ENCODE measurements at regions not wholly inside any gene's neighbourhood (a gene's known extent, or its start where the extent isn't known, plus 50 kb on each side); places are given as distances from the start of the nearest gene placed in this dataset.

GRCh38 chr1:239593527-239593926 lies 207.2 kb downstream of the CHRM3 start:
- Histone ChIP-seq H3K27me3 (no peaks in the 10 kb centered on the region), H3K4me1 (no peaks in the 10 kb centered on the region), H3K27ac (no peak overlapping the region), H3K9me3 (no peaks in the 10 kb centered on the region), H3K36me3 (no peaks in the 10 kb centered on the region), H3K4me3 (no peak overlapping the region)
- TF ChIP-seq CTCF (IDR thresholded peaks at IDR 0.05), result no peak
- ATAC-seq (no peak), DNase-seq (no peak)
- intact Hi-C loops (cut with DNase I), result no loop called here

GRCh38 chr1:239600588-239600987 lies 214.2 kb downstream of the CHRM3 start:
- Histone ChIP-seq H3K27me3 (no peaks in the 10 kb centered on the region), H3K9me3 (no peaks in the 10 kb centered on the region), H3K4me3 (no peak overlapping the region), H3K27ac (no peak overlapping the region), H3K4me1 (no peaks in the 10 kb centered on the region), H3K36me3 (no peaks in the 10 kb centered on the region)
- ATAC-seq (no peak), DNase-seq (no peak)
- intact Hi-C loops (cut with DNase I), result no loop called here
- no peak for TF ChIP-seq CTCF (IDR thresholded peaks at IDR 0.05)

- Histone ChIP-seq H3K27ac (no peak overlapping the region), H3K36me3 (no peaks in the 10 kb centered on the region), H3K27me3 (no peaks in the 10 kb centered on the region), H3K4me1 (no peaks in the 10 kb centered on the region), H3K4me3 (no peak overlapping the region), H3K9me3 (no peaks in the 10 kb centered on the region)
- no peak for DNase-seq
- ATAC-seq, result no peak
- TF ChIP-seq CTCF (IDR thresholded peaks at IDR 0.05), result no peak
- intact Hi-C loops (cut with DNase I), result no loop called here
These were observed 214.7 kb downstream of the CHRM3 start for GRCh38 chr1:239601108-239601507.

- H3K4me1 ChIP-seq, result no peaks in the 10 kb centered on the region
- no peak overlapping the region for H3K27ac ChIP-seq
- DNase-seq, result no peak
- no peaks in the 10 kb centered on the region for H3K27me3 ChIP-seq
- TF ChIP-seq CTCF (IDR thresholded peaks at IDR 0.05), result no peak
- no peaks in the 10 kb centered on the region for H3K36me3 ChIP-seq
- no peak for ATAC-seq
- intact Hi-C loops (cut with DNase I), result no loop called here
- no peak overlapping the region for H3K4me3 ChIP-seq
- no peaks in the 10 kb centered on the region for H3K9me3 ChIP-seq
These were observed 217.2 kb downstream of the CHRM3 start for GRCh38 chr1:239603530-239603929.

GRCh38 chr1:239606850-239607400 lies 220.6 kb downstream of the CHRM3 start:
- intact Hi-C loops (cut with DNase I), result no loop called here
- H3K4me1 ChIP-seq, result no peaks in the 10 kb centered on the region
- H3K36me3 ChIP-seq, result no peaks in the 10 kb centered on the region
- no peak overlapping the region for H3K27ac ChIP-seq
- no peak overlapping the region for H3K4me3 ChIP-seq
- ATAC-seq (no peak), DNase-seq (no peak)
- H3K9me3 ChIP-seq, result no peaks in the 10 kb centered on the region
- no peaks in the 10 kb centered on the region for H3K27me3 ChIP-seq
- TF ChIP-seq CTCF (IDR thresholded peaks at IDR 0.05), result no peak

GRCh38 chr1:239608469-239608868 lies 222.1 kb downstream of the CHRM3 start:
- no peak overlapping the region for H3K4me3 ChIP-seq
- no peaks in the 10 kb centered on the region for H3K4me1 ChIP-seq
- ATAC-seq (no peak), DNase-seq (no peak)
- no peaks in the 10 kb centered on the region for H3K27me3 ChIP-seq
- no peaks in the 10 kb centered on the region for H3K9me3 ChIP-seq
- intact Hi-C loops (cut with DNase I), result no loop called here
- no peak overlapping the region for H3K27ac ChIP-seq
- no peaks in the 10 kb centered on the region for H3K36me3 ChIP-seq
- TF ChIP-seq CTCF (IDR thresholded peaks at IDR 0.05), result no peak

Measured in upper lobe of right lung (tissue), 1 donor.